ENCODE measurements at regions not wholly inside any gene's neighbourhood (a gene's known extent, or its start where the extent isn't known, plus 50 kb on each side); places are given as distances from the start of the nearest gene placed in this dataset.

- Histone ChIP-seq H3K4me1 (ENCODE audit: control insufficient read depth in 2 of 2, insufficient read depth in 2 of 2, low read length in 1 of 2) (no peaks in the 10 kb centered on the region), H3K9me3 (ENCODE audit: control insufficient read depth in 2 of 2, insufficient read depth in 1 of 2, low read depth in 1 of 2, low read length in 1 of 2) (no peaks in the 10 kb centered on the region), H3K27me3 (ENCODE audit: control insufficient read depth in 1 of 2, insufficient read depth in 2 of 2, low read length in 2 of 2) (no peaks in the 10 kb centered on the region), H3K27ac (ENCODE audit: low read depth in 2 of 2, low read length in 1 of 2) (no peak overlapping the region), H3K4me3 (ENCODE audit: low read depth in 1 of 2, low read length in 2 of 2) (no peak overlapping the region), H3K36me3 (ENCODE audit: control insufficient read depth in 2 of 2, insufficient read depth in 2 of 2, low read length in 1 of 2) (no peaks in the 10 kb centered on the region)
- 60 to 74% methylated on average over 2 of the region's 2 CpGs for WGBS, 2 donors
These were observed 621.0 kb downstream of the ADGRL2 start for GRCh38 chr1:82421782-82422181.

GRCh38 chr1:82420584-82420983, 619.9 kb downstream of the ADGRL2 start:
- Histone ChIP-seq H3K4me1 (ENCODE audit: control insufficient read depth in 2 of 2, insufficient read depth in 2 of 2, low read length in 1 of 2) (no peaks in the 10 kb centered on the region), H3K27ac (ENCODE audit: low read depth in 2 of 2, low read length in 1 of 2) (no peak overlapping the region), H3K9me3 (ENCODE audit: control insufficient read depth in 2 of 2, insufficient read depth in 1 of 2, low read depth in 1 of 2, low read length in 1 of 2) (no peaks in the 10 kb centered on the region), H3K27me3 (ENCODE audit: control insufficient read depth in 1 of 2, insufficient read depth in 2 of 2, low read length in 2 of 2) (no peaks in the 10 kb centered on the region), H3K4me3 (ENCODE audit: low read depth in 1 of 2, low read length in 2 of 2) (no peak overlapping the region), H3K36me3 (ENCODE audit: control insufficient read depth in 2 of 2, insufficient read depth in 2 of 2, low read length in 1 of 2) (no peaks in the 10 kb centered on the region)
- WGBS, 2 donors: 76 to 81% methylated on average over 3 of the region's 3 CpGs

- no peaks in the 10 kb centered on the region for H3K9me3 ChIP-seq (ENCODE audit: control insufficient read depth in 2 of 2, insufficient read depth in 1 of 2, low read depth in 1 of 2, low read length in 1 of 2)
- H3K4me3 ChIP-seq (ENCODE audit: low read depth in 1 of 2, low read length in 2 of 2): no peak overlapping the region
- no peaks in the 10 kb centered on the region for H3K27me3 ChIP-seq (ENCODE audit: control insufficient read depth in 1 of 2, insufficient read depth in 2 of 2, low read length in 2 of 2)
- no peaks in the 10 kb centered on the region for H3K4me1 ChIP-seq (ENCODE audit: control insufficient read depth in 2 of 2, insufficient read depth in 2 of 2, low read length in 1 of 2)
- no peaks in the 10 kb centered on the region for H3K36me3 ChIP-seq (ENCODE audit: control insufficient read depth in 2 of 2, insufficient read depth in 2 of 2, low read length in 1 of 2)
- 86 to 87% methylated on average over 1 of the region's 1 CpG for WGBS, 2 donors
- H3K27ac ChIP-seq (ENCODE audit: low read depth in 2 of 2, low read length in 1 of 2): no peak overlapping the region
These were observed 610.9 kb downstream of the ADGRL2 start for GRCh38 chr1:82411605-82412004.

GRCh38 chr1:82405333-82405732, 604.6 kb downstream of the ADGRL2 start:
- Histone ChIP-seq H3K36me3 (ENCODE audit: control insufficient read depth in 2 of 2, insufficient read depth in 2 of 2, low read length in 1 of 2) (no peaks in the 10 kb centered on the region), H3K4me1 (ENCODE audit: control insufficient read depth in 2 of 2, insufficient read depth in 2 of 2, low read length in 1 of 2) (peaks cover 0 to 2% of the 10 kb centered on the region in 2 donors), H3K27me3 (ENCODE audit: control insufficient read depth in 1 of 2, insufficient read depth in 2 of 2, low read length in 2 of 2) (no peaks in the 10 kb centered on the region), H3K4me3 (ENCODE audit: low read depth in 1 of 2, low read length in 2 of 2) (no peak overlapping the region), H3K9me3 (ENCODE audit: control insufficient read depth in 2 of 2, insufficient read depth in 1 of 2, low read depth in 1 of 2, low read length in 1 of 2) (no peaks in the 10 kb centered on the region), H3K27ac (ENCODE audit: low read depth in 2 of 2, low read length in 1 of 2) (no peak overlapping the region)
- 79 to 89% methylated on average over 1 of the region's 1 CpG for WGBS, 2 donors

GRCh38 chr1:82401116-82401515, 600.4 kb downstream of the ADGRL2 start:
- Histone ChIP-seq H3K36me3 (ENCODE audit: control insufficient read depth in 2 of 2, insufficient read depth in 2 of 2, low read length in 1 of 2) (no peaks in the 10 kb centered on the region), H3K27ac (ENCODE audit: low read depth in 2 of 2, low read length in 1 of 2) (no peak overlapping the region), H3K4me1 (ENCODE audit: control insufficient read depth in 2 of 2, insufficient read depth in 2 of 2, low read length in 1 of 2) (peaks cover 0 to 2% of the 10 kb centered on the region in 2 donors), H3K27me3 (ENCODE audit: control insufficient read depth in 1 of 2, insufficient read depth in 2 of 2, low read length in 2 of 2) (no peaks in the 10 kb centered on the region), H3K4me3 (ENCODE audit: low read depth in 1 of 2, low read length in 2 of 2) (no peak overlapping the region), H3K9me3 (ENCODE audit: control insufficient read depth in 2 of 2, insufficient read depth in 1 of 2, low read depth in 1 of 2, low read length in 1 of 2) (peaks cover 0 to 2% of the 10 kb centered on the region in 2 donors)
- WGBS, 2 donors: 71 to 72% methylated on average over 1 of the region's 1 CpG

GRCh38 chr1:82400521-82400920, 599.8 kb downstream of the ADGRL2 start:
- no peak overlapping the region for H3K4me3 ChIP-seq (ENCODE audit: low read depth in 1 of 2, low read length in 2 of 2)
- H3K36me3 ChIP-seq (ENCODE audit: control insufficient read depth in 2 of 2, insufficient read depth in 2 of 2, low read length in 1 of 2): no peaks in the 10 kb centered on the region
- peaks cover 0 to 2% of the 10 kb centered on the region in 2 donors for H3K9me3 ChIP-seq (ENCODE audit: control insufficient read depth in 2 of 2, insufficient read depth in 1 of 2, low read depth in 1 of 2, low read length in 1 of 2)
- WGBS, 2 donors: 69 to 76% methylated on average over 4 of the region's 4 CpGs
- no peaks in the 10 kb centered on the region for H3K27me3 ChIP-seq (ENCODE audit: control insufficient read depth in 1 of 2, insufficient read depth in 2 of 2, low read length in 2 of 2)
- no peak overlapping the region for H3K27ac ChIP-seq (ENCODE audit: low read depth in 2 of 2, low read length in 1 of 2)
- peaks cover 0 to 2% of the 10 kb centered on the region in 2 donors for H3K4me1 ChIP-seq (ENCODE audit: control insufficient read depth in 2 of 2, insufficient read depth in 2 of 2, low read length in 1 of 2)

- Histone ChIP-seq H3K4me3 (ENCODE audit: low read depth in 1 of 2, low read length in 2 of 2) (no peak overlapping the region), H3K27ac (ENCODE audit: low read depth in 2 of 2, low read length in 1 of 2) (no peak overlapping the region), H3K9me3 (ENCODE audit: control insufficient read depth in 2 of 2, insufficient read depth in 1 of 2, low read depth in 1 of 2, low read length in 1 of 2) (peaks cover 0 to 2% of the 10 kb centered on the region in 2 donors), H3K27me3 (ENCODE audit: control insufficient read depth in 1 of 2, insufficient read depth in 2 of 2, low read length in 2 of 2) (no peaks in the 10 kb centered on the region), H3K36me3 (ENCODE audit: control insufficient read depth in 2 of 2, insufficient read depth in 2 of 2, low read length in 1 of 2) (no peaks in the 10 kb centered on the region), H3K4me1 (ENCODE audit: control insufficient read depth in 2 of 2, insufficient read depth in 2 of 2, low read length in 1 of 2) (peaks cover 0 to 2% of the 10 kb centered on the region in 2 donors)
These were observed 598.4 kb downstream of the ADGRL2 start for GRCh38 chr1:82399093-82399492.

- no peaks in the 10 kb centered on the region for H3K27me3 ChIP-seq (ENCODE audit: control insufficient read depth in 1 of 2, insufficient read depth in 2 of 2, low read length in 2 of 2)
- H3K4me1 ChIP-seq (ENCODE audit: control insufficient read depth in 2 of 2, insufficient read depth in 2 of 2, low read length in 1 of 2): peaks cover 0 to 2% of the 10 kb centered on the region in 2 donors
- peaks cover 0 to 2% of the 10 kb centered on the region in 2 donors for H3K9me3 ChIP-seq (ENCODE audit: control insufficient read depth in 2 of 2, insufficient read depth in 1 of 2, low read depth in 1 of 2, low read length in 1 of 2)
- no peak overlapping the region for H3K27ac ChIP-seq (ENCODE audit: low read depth in 2 of 2, low read length in 1 of 2)
- H3K36me3 ChIP-seq (ENCODE audit: control insufficient read depth in 2 of 2, insufficient read depth in 2 of 2, low read length in 1 of 2): no peaks in the 10 kb centered on the region
- no peak overlapping the region for H3K4me3 ChIP-seq (ENCODE audit: low read depth in 1 of 2, low read length in 2 of 2)
These were observed 597.6 kb downstream of the ADGRL2 start for GRCh38 chr1:82398357-82398756.

- WGBS, 2 donors: 61 to 63% methylated on average over 4 of the region's 4 CpGs
- Histone ChIP-seq H3K9me3 (ENCODE audit: control insufficient read depth in 2 of 2, insufficient read depth in 1 of 2, low read depth in 1 of 2, low read length in 1 of 2) (peaks cover 0 to 2% of the 10 kb centered on the region in 2 donors), H3K36me3 (ENCODE audit: control insufficient read depth in 2 of 2, insufficient read depth in 2 of 2, low read length in 1 of 2) (no peaks in the 10 kb centered on the region), H3K4me1 (ENCODE audit: control insufficient read depth in 2 of 2, insufficient read depth in 2 of 2, low read length in 1 of 2) (no peaks in the 10 kb centered on the region), H3K27me3 (ENCODE audit: control insufficient read depth in 1 of 2, insufficient read depth in 2 of 2, low read length in 2 of 2) (no peaks in the 10 kb centered on the region), H3K27ac (ENCODE audit: low read depth in 2 of 2, low read length in 1 of 2) (no peak overlapping the region), H3K4me3 (ENCODE audit: low read depth in 1 of 2, low read length in 2 of 2) (no peak overlapping the region)
These were observed 594.7 kb downstream of the ADGRL2 start for GRCh38 chr1:82395440-82395839.

GRCh38 chr1:82392946-82393345, 592.2 kb downstream of the ADGRL2 start:
- Histone ChIP-seq H3K4me3 (ENCODE audit: low read depth in 1 of 2, low read length in 2 of 2) (no peak overlapping the region), H3K27me3 (ENCODE audit: control insufficient read depth in 1 of 2, insufficient read depth in 2 of 2, low read length in 2 of 2) (no peaks in the 10 kb centered on the region), H3K4me1 (ENCODE audit: control insufficient read depth in 2 of 2, insufficient read depth in 2 of 2, low read length in 1 of 2) (no peaks in the 10 kb centered on the region), H3K36me3 (ENCODE audit: control insufficient read depth in 2 of 2, insufficient read depth in 2 of 2, low read length in 1 of 2) (no peaks in the 10 kb centered on the region), H3K27ac (ENCODE audit: low read depth in 2 of 2, low read length in 1 of 2) (no peak overlapping the region), H3K9me3 (ENCODE audit: control insufficient read depth in 2 of 2, insufficient read depth in 1 of 2, low read depth in 1 of 2, low read length in 1 of 2) (peaks cover 0 to 2% of the 10 kb centered on the region in 2 donors)
- 68 to 70% methylated on average over 1 of the region's 1 CpG for WGBS, 2 donors

Measured in esophagus (tissue), 2 donors.